CD14-positive monocyte (primary cell): ENCODE measurements at regions not wholly inside any gene's neighbourhood (a gene's known extent, or its start where the extent isn't known, plus 50 kb on each side); places are given as distances from the start of the nearest gene placed in this dataset.

Experiments used
- DNase-seq, 3 donors: peaks; one replicate each; pipeline ENCODE4 v3.0.0-alpha.2; 2011 to 2022
- H2AFZ ChIP-seq: 2 replicates; pipeline ENCODE4 v1.6.0; 2012; ENCODE audit warnings: mild to moderate bottlenecking, low read depth, low read length, inconsistent platforms; ENCODE audit not compliant: insufficient read depth, poor library complexity, severe bottlenecking
- H3K27ac ChIP-seq, 2 donors: 1 replicate in 1 of 2; 2 replicates in 1 of 2; pipeline ENCODE4 v1.5.1; 2012 to 2013; ENCODE audit warnings: low read length in 2 of 2, control low read depth in 1 of 2, inconsistent platforms in 1 of 2, low read depth in 1 of 2, mild to moderate bottlenecking in 1 of 2
- H3K27me3 ChIP-seq, 2 donors: one replicate each; pipeline versions ENCODE4 v1.6.0 to v1.6.1; 2011 to 2013; ENCODE audit warnings: low read length in 2 of 2; ENCODE audit not compliant: control insufficient read depth in 2 of 2, insufficient read depth in 2 of 2
- H3K36me3 ChIP-seq, 2 donors: replicated peaks in 1 of 2; 1 replicate in 1 of 2; 2 replicates in 1 of 2; pipeline versions ENCODE4 v1.5.1 to v1.6.1; 2012 to 2013; ENCODE audit warnings: low read length in 2 of 2, control low read depth in 1 of 2, inconsistent platforms in 1 of 2, mild to moderate bottlenecking in 1 of 2; ENCODE audit not compliant: insufficient read depth in 2 of 2, control insufficient read depth in 1 of 2
- H3K4me1 ChIP-seq, 2 donors: 1 replicate in 1 of 2; 2 replicates in 1 of 2; pipeline versions ENCODE4 v1.5.1 to v1.6.1; 2012 to 2013; ENCODE audit warnings: low read length in 2 of 2, control low read depth in 1 of 2, inconsistent platforms in 1 of 2, mild to moderate bottlenecking in 1 of 2, moderate library complexity in 1 of 2; ENCODE audit not compliant: insufficient read depth in 2 of 2, control insufficient read depth in 1 of 2
- H3K4me2 ChIP-seq: replicated peaks from 2 replicates; pipeline ENCODE3; 2012; ENCODE audit warnings: low read length, moderate library complexity, mild to moderate bottlenecking; ENCODE audit not compliant: poor library complexity, severe bottlenecking; ENCODE audit errors: extremely low read depth
- H3K4me3 ChIP-seq, 3 experiments: fragments of 200-600 bp in 1 of 3; sonication (generic) in 1 of 3; replicated peaks in 1 of 3; 1 replicate in 2 of 3; 2 replicates in 1 of 3; pipeline ENCODE4 v1.5.1; 2011 to 2013; ENCODE audit warnings: low read length in 3 of 3, mild to moderate bottlenecking in 3 of 3, control low read depth in 2 of 3, low read depth in 2 of 3, inconsistent platforms in 1 of 3, moderate library complexity in 1 of 3
- H3K79me2 ChIP-seq: 2 replicates; pipeline ENCODE4 v1.6.0; 2012; ENCODE audit warnings: mild to moderate bottlenecking, control low read depth, inconsistent platforms, low read length, moderate library complexity; ENCODE audit not compliant: insufficient read depth
- H3K9ac ChIP-seq: 2 replicates; pipeline ENCODE4 v1.6.0; 2017; ENCODE audit warnings: low read length, mild to moderate bottlenecking; ENCODE audit not compliant: insufficient read depth, poor library complexity, severe bottlenecking
- H3K9me3 ChIP-seq, 2 donors: replicated peaks in 1 of 2; 1 replicate in 1 of 2; 2 replicates in 1 of 2; pipeline versions ENCODE4 v1.5.1 to v1.6.1; 2012 to 2013; ENCODE audit warnings: low read length in 2 of 2, control low read depth in 1 of 2; ENCODE audit not compliant: control insufficient read depth in 1 of 2, insufficient read depth in 1 of 2
- H4K20me1 ChIP-seq: 2 replicates; pipeline ENCODE4 v1.6.0; 2012; ENCODE audit warnings: mild to moderate bottlenecking, low read length, control low read depth, moderate library complexity; ENCODE audit not compliant: insufficient read depth
- H3K27ac Mint-ChIP-seq, 7 donors: one replicate each; pipeline ENCODE4 v1.8.0; 2020; ENCODE audit warnings: mild to moderate bottlenecking in 7 of 7, mixed read lengths in 7 of 7, moderate library complexity in 6 of 7, inconsistent platforms in 2 of 7
- H3K27me3 Mint-ChIP-seq, 3 donors: one replicate each; pipeline ENCODE4 v1.8.0; 2021 to 2022; ENCODE audit warnings: low read depth in 3 of 3, mild to moderate bottlenecking in 3 of 3, mixed read lengths in 3 of 3, moderate library complexity in 3 of 3, inconsistent platforms in 1 of 3
- H3K36me3 Mint-ChIP-seq, 2 donors: one replicate each; pipeline ENCODE4 v1.8.0; 2020; ENCODE audit warnings: mixed read lengths in 2 of 2, inconsistent platforms in 1 of 2, mild to moderate bottlenecking in 1 of 2
- H3K4me1 Mint-ChIP-seq: one replicate; pipeline ENCODE4 v1.8.0; 2020; ENCODE audit warnings: mild to moderate bottlenecking, mixed read lengths
- H3K4me3 Mint-ChIP-seq, 2 donors: one replicate each; pipeline ENCODE4 v1.8.0; 2020; ENCODE audit warnings: mild to moderate bottlenecking in 2 of 2, mixed read lengths in 2 of 2, moderate library complexity in 1 of 2
- H3K9me3 Mint-ChIP-seq, 7 donors: one replicate each; pipeline ENCODE4 v1.8.0; 2020 to 2022; ENCODE audit warnings: mixed read lengths in 7 of 7, mild to moderate bottlenecking in 6 of 7, moderate library complexity in 6 of 7, inconsistent platforms in 2 of 7
- CTCF ChIP-seq: fragments of 200-600 bp; IDR thresholded peaks from one replicate; pipeline ENCODE4 v1.8.0; 2022; ENCODE audit warnings: antibody characterized with exemption, mild to moderate bottlenecking
- WGBS: methylation state at CpG from one replicate; pipeline ENCODE4 v1.1.5; 2013; ENCODE audit warnings: missing lambda C conversion rate; ENCODE audit not compliant: insufficient coverage; 5-methylcytosine and 5-hydroxymethylcytosine counted together
- intact Hi-C, 2 donors: fragments of 100-400 bp; cut with micrococcal nuclease; formaldehyde crosslinking; loops; one replicate each; pipeline versions ENCODE4 v1.15.0 to v1.15.1; 2023

DNA sequence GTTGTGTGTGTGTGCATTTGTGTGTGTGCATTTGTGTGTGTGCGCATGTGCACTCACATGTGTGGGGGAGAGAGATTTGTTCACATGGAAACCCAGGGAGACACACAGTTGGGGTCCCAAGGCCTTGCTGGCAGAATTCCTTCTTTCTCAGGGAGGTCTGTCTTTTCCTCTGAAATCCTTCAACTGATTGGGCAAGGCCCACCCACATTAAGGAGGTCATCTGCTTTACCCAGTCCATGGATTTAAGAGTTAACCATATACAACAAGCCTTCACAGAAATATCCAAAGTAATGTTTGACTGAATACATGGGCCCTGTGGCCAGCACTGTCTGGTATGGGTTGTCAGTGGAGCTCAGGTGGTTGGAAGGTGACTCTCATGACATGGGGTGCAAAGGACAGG is 641.4 kb downstream of the BRD1 start:
- Histone ChIP-seq H3K79me2 (no peaks in the 10 kb centered on the region), H3K9me3 (no peaks in the 10 kb centered on the region), H4K20me1 (no peaks in the 10 kb centered on the region), H3K27me3 (no peaks in the 10 kb centered on the region), H3K36me3 (no peaks in the 10 kb centered on the region), H3K4me2 (no peak overlapping the region), H2AFZ (no peak overlapping the region), H3K9ac (no peak overlapping the region), H3K4me1 (no peaks in the 10 kb centered on the region), H3K4me3 (no peak overlapping the region), H3K27ac (no peak overlapping the region)
- H3K4me1 Mint-ChIP-seq, result no peaks in the 10 kb centered on the region
- 100% methylated on average over 1 of the region's 1 CpG for WGBS
- TF ChIP-seq CTCF, result no peak
- H3K4me3 Mint-ChIP-seq, result no peak overlapping the region
- intact Hi-C loops, result no loop called here
- no peak for DNase-seq
- H3K9me3 Mint-ChIP-seq, result peaks cover 0 to 7% (median 6%) of the 10 kb centered on the region in 7 donors
- peaks cover 0 to 8% (median 0%) of the 10 kb centered on the region in 3 donors for H3K27me3 Mint-ChIP-seq
- H3K27ac Mint-ChIP-seq, result no peak overlapping the region
- H3K36me3 Mint-ChIP-seq, result no peaks in the 10 kb centered on the region

- H3K27ac ChIP-seq, result no peak overlapping the region
- H3K79me2 ChIP-seq, result no peaks in the 10 kb centered on the region
- Mint-ChIP-seq H3K27me3 (peaks cover 0 to 8% (median 1%) of the 10 kb centered on the region in 3 donors), H3K4me3 (no peak overlapping the region), H3K9me3 (peaks cover 0 to 7% (median 6%) of the 10 kb centered on the region in 7 donors), H3K27ac (no peak overlapping the region), H3K4me1 (no peaks in the 10 kb centered on the region), H3K36me3 (no peaks in the 10 kb centered on the region)
- intact Hi-C loops, result no loop called here
- no peak overlapping the region for H3K9ac ChIP-seq
- no peaks in the 10 kb centered on the region for H3K9me3 ChIP-seq
- no peaks in the 10 kb centered on the region for H4K20me1 ChIP-seq
- no peak overlapping the region for H3K4me3 ChIP-seq
- no peaks in the 10 kb centered on the region for H3K27me3 ChIP-seq
- no peak overlapping the region for H3K4me2 ChIP-seq
- no peak overlapping the region for H2AFZ ChIP-seq
- 90% methylated on average over 3 of the region's 4 CpGs for WGBS
- no peaks in the 10 kb centered on the region for H3K4me1 ChIP-seq
- TF ChIP-seq CTCF, result no peak
- no peaks in the 10 kb centered on the region for H3K36me3 ChIP-seq
- DNase-seq, result no peak
Observed at GRCh38 chr22:49185312-49185969, 642.2 kb downstream of the BRD1 start.
